H1 (cell line): ENCODE measurements at regions not wholly inside any gene's neighbourhood (a gene's known extent, or its start where the extent isn't known, plus 50 kb on each side); places are given as distances from the start of the nearest gene placed in this dataset.

ENCODE experiments used
- ZNF274 ChIP-seq: IDR thresholded peaks from 2 replicates; pipeline ENCODE4 v1.7.0; 2012; ENCODE audit warnings: low read length, borderline replicate concordance; ENCODE audit errors: extremely low read depth

DNA sequence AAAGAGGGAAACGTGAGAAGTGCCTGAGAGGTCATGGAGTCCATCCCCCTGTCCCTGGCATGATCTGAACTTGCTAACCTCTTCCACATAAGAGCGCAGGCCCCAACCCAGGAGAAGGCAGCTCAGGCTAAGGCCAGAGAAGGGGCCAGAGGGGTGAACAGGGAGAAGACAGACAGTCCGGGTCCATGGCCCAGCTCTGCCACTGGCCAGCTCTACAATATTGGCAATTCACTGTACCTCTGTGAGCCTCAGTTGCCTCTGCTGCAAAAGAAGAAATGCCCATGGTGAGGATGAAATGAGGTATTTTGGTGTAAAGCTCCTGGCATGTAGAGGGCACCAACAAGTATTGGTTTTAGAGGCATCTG is 72.3 kb downstream of the CAMK2N1 start (continued):
- no peak for TF ChIP-seq ZNF274
